K562 (cell line): ENCODE measurements at regions not wholly inside any gene's neighbourhood (a gene's known extent, or its start where the extent isn't known, plus 50 kb on each side); places are given as distances from the start of the nearest gene placed in this dataset.
A peak's percentile ranks its signal among the peaks of the same experiment; 100 is the strongest.

Source experiments
- ATAC-seq: fragments of 200-7000 bp; cut with Tn5 transposase; 3 replicates; pipeline ENCODE4 v1.9.1; 2020; ENCODE audit warnings: moderate library complexity
- BruUV-seq: library from RNA; stranded (reverse); fragments of 400-500 nt; replicated peaks from 2 replicates; lab custom pipeline; 2021; lab: Mats Ljungman, UMichigan
- CTCF ChIA-PET: fragments of 300-600 bp; formaldehyde crosslinking; extraction: SDS; loops from one replicate; lab custom pipeline; 2021; ENCODE audit warnings: low intra/inter-chr PET ratio; lab: Yijun Ruan, JAX
- POLR2A ChIA-PET: fragments of 300-600, 350-650 bp; sonication (Branson Sonifier 250); formaldehyde crosslinking; extraction: SDS; loops from one replicate; lab custom pipeline; 2021; ENCODE audit warnings: antibody characterized with exemption, inconsistent platforms; lab: Yijun Ruan, JAX
- DNase-seq, 4 experiments: peaks; one replicate each; pipeline versions ENCODE4 v3.0.0 to v3.0.0-alpha.2; 2011 to 2018; ENCODE audit warnings: low spot score in 3 of 4, mixed read lengths in 3 of 4; ENCODE audit errors: extremely low read depth in 1 of 4
- FAIRE-seq: peaks from 2 replicates; lab custom pipeline; 2011; peaks lifted over from hg19 to GRCh38; lab: Jason Lieb, UNC
- H2AFZ ChIP-seq: 2 replicates; pipeline ENCODE4 v1.6.0; 2011; ENCODE audit warnings: low read depth, low read length, control low read depth, inconsistent platforms
- H3K27ac ChIP-seq: fragments of 200-600 bp; 3 replicates; pipeline ENCODE4 v1.8.0; 2011; ENCODE audit warnings: low read depth, mild to moderate bottlenecking, control low read depth, inconsistent platforms, low read length, moderate library complexity, mixed read lengths; ENCODE audit errors: extremely low read depth
- H3K27me3 ChIP-seq, 2 experiments: fragments of 300-600 bp in 1 of 2; 2 replicates in 1 of 2; 3 replicates in 1 of 2; pipeline versions ENCODE4 v1.6.0 to v1.8.0; 2011; ENCODE audit warnings: inconsistent platforms in 2 of 2, low read length in 2 of 2, mild to moderate bottlenecking in 1 of 2, mixed read lengths in 1 of 2, moderate library complexity in 1 of 2; ENCODE audit not compliant: control insufficient read depth in 2 of 2, insufficient read depth in 2 of 2
- H3K36me3 ChIP-seq: fragments of 300-600 bp; 3 replicates; pipeline ENCODE4 v1.8.0; 2011; ENCODE audit warnings: mild to moderate bottlenecking, low read length, inconsistent platforms; ENCODE audit not compliant: control insufficient read depth, insufficient read depth
- H3K4me1 ChIP-seq, 2 experiments: fragments of 200-600 bp in 1 of 2; replicated peaks in 1 of 2; 2 replicates in 1 of 2; 3 replicates in 1 of 2; pipeline versions ENCODE4 v1.5.1 to v1.8.0; 2011; ENCODE audit warnings: inconsistent platforms in 2 of 2, low read length in 2 of 2, mild to moderate bottlenecking in 1 of 2, mixed read lengths in 1 of 2, moderate library complexity in 1 of 2; ENCODE audit not compliant: control insufficient read depth in 2 of 2, insufficient read depth in 2 of 2
- H3K4me2 ChIP-seq: 2 replicates; pipeline ENCODE4 v1.6.1; 2011; ENCODE audit warnings: low read length, control low read depth, inconsistent platforms, mixed read lengths; ENCODE audit not compliant: insufficient read depth
- H3K4me3 ChIP-seq: fragments of 200-600 bp; sonication (generic), shearing (Covaris generic); 2 replicates; pipeline ENCODE4 v1.5.1; 2016; ENCODE audit warnings: control low read depth, inconsistent platforms
- H3K79me2 ChIP-seq: fragments of 200-600 bp; 3 replicates; pipeline ENCODE4 v1.8.0; 2011; ENCODE audit warnings: low read length, inconsistent platforms; ENCODE audit not compliant: control insufficient read depth, insufficient read depth
- H3K9ac ChIP-seq, 2 experiments: 2 replicates each; pipeline versions ENCODE4 v1.6.0 to v1.6.1; 2011; ENCODE audit warnings: low read depth in 2 of 2, low read length in 2 of 2, control low read depth in 1 of 2, inconsistent platforms in 1 of 2, mild to moderate bottlenecking in 1 of 2, mixed read lengths in 1 of 2; ENCODE audit not compliant: insufficient read depth in 1 of 2
- H3K9me1 ChIP-seq: one replicate; pipeline ENCODE4 v1.6.0; 2011; ENCODE audit warnings: inconsistent platforms, mild to moderate bottlenecking, low read length, moderate library complexity; ENCODE audit not compliant: control insufficient read depth, insufficient read depth
- H3K9me3 ChIP-seq: replicated peaks from 2 replicates; pipeline ENCODE4 v1.5.1; 2011; ENCODE audit warnings: low read depth, low read length, inconsistent platforms; ENCODE audit not compliant: control insufficient read depth, insufficient read depth
- H4K20me1 ChIP-seq: replicated peaks from 2 replicates; pipeline ENCODE4 v1.6.1; 2011; ENCODE audit warnings: low read length, inconsistent platforms, mixed read lengths; ENCODE audit not compliant: control insufficient read depth, insufficient read depth
- CAMTA2 ChIP-seq: fragments of 250-450 bp; sonication (Bioruptor Pico); conservative IDR thresholded peaks from 2 replicates; pipeline ENCODE4 v1.5.1; 2022
- SAP30 ChIP-seq: fragments of 200-600 bp; sonication (generic); IDR thresholded peaks from 2 replicates; pipeline ENCODE4 v1.6.1; 2012; ENCODE audit warnings: borderline replicate concordance, low read depth, mild to moderate bottlenecking, moderate library complexity, low read length, control low read depth, inconsistent platforms; ENCODE audit not compliant: insufficient read depth, poor library complexity, severe bottlenecking
- SMARCE1 ChIP-seq: fragments of 450-650 bp; IDR thresholded peaks from 2 replicates; pipeline ENCODE4 v1.7.1; 2016; ENCODE audit warnings: mild to moderate bottlenecking
- TEAD1 ChIP-seq, 2 experiments: fragments of 450-650 bp in 1 of 2; sonication (generic) in 1 of 2; formaldehyde crosslinking; IDR thresholded peaks; 2 replicates each; pipeline versions ENCODE4 v1.4.0 to v1.8.0; 2020 to 2022; ENCODE audit warnings: mild to moderate bottlenecking in 2 of 2, missing genetic modification reagents in 1 of 2
- ZNF232 ChIP-seq: sonication (generic); formaldehyde crosslinking; IDR thresholded peaks from 2 replicates; pipeline ENCODE4 v1.8.0; 2022; ENCODE audit warnings: mild to moderate bottlenecking, missing genetic modification reagents
- ZSCAN29 ChIP-seq: fragments of 450-650 bp; IDR thresholded peaks from 2 replicates; pipeline ENCODE4 v1.6.1; 2017
- WGBS: fragments of 100-300 bp; shearing (Covaris generic); methylation state at CpG from one replicate; pipeline ENCODE4 v1.1.6; 2016; ENCODE audit warnings: low coverage, mixed read lengths; ENCODE audit not compliant: insufficient coverage; ENCODE audit errors: missing lambda C conversion rate; 5-methylcytosine and 5-hydroxymethylcytosine counted together
- in situ Hi-C: fragments of 300-500 bp; cut with MboI; formaldehyde crosslinking; loops from 4 replicates; pipeline ENCODE4 v1.15.0; 2018; ENCODE audit warnings: inconsistent platforms, mixed read lengths
- intact Hi-C: fragments of 100-400 bp; cut with micrococcal nuclease; formaldehyde crosslinking; loops from 2 replicates; pipeline ENCODE4 v1.14.2; 2022
- TF ChIP-seq, protein P1 (sequence below): sonication (generic); formaldehyde crosslinking; IDR thresholded peaks from 2 replicates; pipeline ENCODE4 v1.8.1; 2022; ENCODE audit warnings: missing genetic modification reagents
- TF ChIP-seq, protein P2 (sequence below): fragments of 450-650 bp; formaldehyde crosslinking; IDR thresholded peaks from 2 replicates; pipeline ENCODE4 v1.4.0; 2022; ENCODE audit warnings: mild to moderate bottlenecking, moderate library complexity
- TF ChIP-seq, protein P3 (sequence below): fragments of 450-650 bp; IDR thresholded peaks from 2 replicates; pipeline ENCODE4 v1.7.0; 2016; ENCODE audit warnings: borderline replicate concordance

DNA sequence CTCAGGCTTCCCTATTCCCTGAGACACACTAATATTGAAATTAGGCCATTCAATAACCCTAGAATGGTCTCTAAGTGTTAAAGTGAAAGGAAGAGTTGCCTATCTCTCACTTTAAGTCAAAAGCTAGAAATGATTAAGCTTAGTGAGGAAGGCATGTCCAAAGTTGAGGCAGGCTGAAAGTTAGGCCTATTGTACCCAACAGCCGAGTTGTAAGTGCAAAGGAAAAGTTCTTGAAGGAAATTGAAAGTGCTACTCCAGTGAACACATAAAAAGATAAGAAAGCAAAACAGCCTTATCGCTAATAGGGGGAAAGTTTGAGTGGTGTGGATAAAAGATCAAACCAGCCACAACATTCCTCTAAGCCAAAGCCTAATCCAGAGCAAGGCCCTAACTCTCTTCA, 117.9 kb upstream of the SPATA12 start:
- 0% methylated on average over 2 of the region's 2 CpGs for WGBS
- Histone ChIP-seq H3K79me2 (no peaks in the 10 kb centered on the region), H2AFZ (no peak overlapping the region), H3K27me3 (peaks cover 0 to 5% of the 10 kb centered on the region in 2 experiments; a peak in 2 of 5 replicates), H3K36me3 (no peaks in the 10 kb centered on the region), H3K9me1 (no peaks in the 10 kb centered on the region), H3K27ac (no peak overlapping the region), H3K4me1 (no peaks in the 10 kb centered on the region), H3K9me3 (no peaks in the 10 kb centered on the region), H3K4me3 (no peak overlapping the region), H3K4me2 (no peak overlapping the region), H3K9ac (no peak overlapping the region), H4K20me1 (no peaks in the 10 kb centered on the region)
- in situ Hi-C loops: no loop called here
- POLR2A ChIA-PET: interaction anchor here (1.1 kb wide), 1 partner anchor 12 kb away, joined by 3 read pairs; no protein-coding TSS in a partner anchor
- no TSS peak for BruUV-seq
- FAIRE-seq: no peak
- CTCF ChIA-PET: no interaction called here
- peak in 1 of 2 experiments; percentile 74; a peak in 2 of 4 replicates for TF ChIP-seq TEAD1 (CRISPR knock-in tag; IDR thresholded peaks at IDR 0.05)
- no peak for TF ChIP-seq ZNF232 (CRISPR knock-in tag)
- TF ChIP-seq, protein P1, sequence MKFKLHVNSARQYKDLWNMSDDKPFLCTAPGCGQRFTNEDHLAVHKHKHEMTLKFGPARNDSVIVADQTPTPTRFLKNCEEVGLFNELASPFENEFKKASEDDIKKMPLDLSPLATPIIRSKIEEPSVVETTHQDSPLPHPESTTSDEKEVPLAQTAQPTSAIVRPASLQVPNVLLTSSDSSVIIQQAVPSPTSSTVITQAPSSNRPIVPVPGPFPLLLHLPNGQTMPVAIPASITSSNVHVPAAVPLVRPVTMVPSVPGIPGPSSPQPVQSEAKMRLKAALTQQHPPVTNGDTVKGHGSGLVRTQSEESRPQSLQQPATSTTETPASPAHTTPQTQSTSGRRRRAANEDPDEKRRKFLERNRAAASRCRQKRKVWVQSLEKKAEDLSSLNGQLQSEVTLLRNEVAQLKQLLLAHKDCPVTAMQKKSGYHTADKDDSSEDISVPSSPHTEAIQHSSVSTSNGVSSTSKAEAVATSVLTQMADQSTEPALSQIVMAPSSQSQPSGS: no peak
- no peak for DNase-seq
- ATAC-seq: no peak
- intact Hi-C loops: no loop called here

DNA sequence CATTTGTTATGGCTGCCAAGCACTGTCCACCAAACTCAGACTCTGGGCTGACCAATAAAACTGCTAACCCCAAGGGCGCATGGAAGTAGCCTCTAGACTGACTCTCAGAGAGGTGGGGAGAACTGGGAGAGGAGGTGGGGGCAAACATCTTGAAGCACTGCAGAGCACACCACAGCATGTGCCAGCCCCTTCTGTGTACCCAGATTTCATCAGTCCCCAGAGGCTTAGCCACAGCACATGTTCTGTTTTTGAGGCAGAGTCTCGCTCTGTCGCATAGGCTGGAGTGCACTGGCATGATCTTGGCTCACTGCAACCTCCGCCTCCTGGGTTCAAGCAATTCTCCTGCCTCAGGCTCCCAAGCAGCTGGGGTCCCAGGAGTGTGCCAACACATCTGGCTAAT, 119.5 kb upstream of the SPATA12 start:
- Histone ChIP-seq H3K27ac (no peak overlapping the region), H2AFZ (no peak overlapping the region), H3K4me2 (no peak overlapping the region), H3K9me1 (no peaks in the 10 kb centered on the region), H4K20me1 (no peaks in the 10 kb centered on the region), H3K9ac (no peak overlapping the region), H3K36me3 (no peaks in the 10 kb centered on the region), H3K79me2 (no peaks in the 10 kb centered on the region), H3K4me3 (no peak overlapping the region), H3K4me1 (no peaks in the 10 kb centered on the region), H3K9me3 (no peaks in the 10 kb centered on the region), H3K27me3 (peaks cover 0 to 5% of the 10 kb centered on the region in 2 experiments; a peak in 2 of 5 replicates)
- intact Hi-C loops: no loop called here
- TF ChIP-seq ZSCAN29: no peak
- TF ChIP-seq, protein P2, sequence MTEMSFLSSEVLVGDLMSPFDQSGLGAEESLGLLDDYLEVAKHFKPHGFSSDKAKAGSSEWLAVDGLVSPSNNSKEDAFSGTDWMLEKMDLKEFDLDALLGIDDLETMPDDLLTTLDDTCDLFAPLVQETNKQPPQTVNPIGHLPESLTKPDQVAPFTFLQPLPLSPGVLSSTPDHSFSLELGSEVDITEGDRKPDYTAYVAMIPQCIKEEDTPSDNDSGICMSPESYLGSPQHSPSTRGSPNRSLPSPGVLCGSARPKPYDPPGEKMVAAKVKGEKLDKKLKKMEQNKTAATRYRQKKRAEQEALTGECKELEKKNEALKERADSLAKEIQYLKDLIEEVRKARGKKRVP (CRISPR knock-in tag): no peak
- TF ChIP-seq, protein P3, sequence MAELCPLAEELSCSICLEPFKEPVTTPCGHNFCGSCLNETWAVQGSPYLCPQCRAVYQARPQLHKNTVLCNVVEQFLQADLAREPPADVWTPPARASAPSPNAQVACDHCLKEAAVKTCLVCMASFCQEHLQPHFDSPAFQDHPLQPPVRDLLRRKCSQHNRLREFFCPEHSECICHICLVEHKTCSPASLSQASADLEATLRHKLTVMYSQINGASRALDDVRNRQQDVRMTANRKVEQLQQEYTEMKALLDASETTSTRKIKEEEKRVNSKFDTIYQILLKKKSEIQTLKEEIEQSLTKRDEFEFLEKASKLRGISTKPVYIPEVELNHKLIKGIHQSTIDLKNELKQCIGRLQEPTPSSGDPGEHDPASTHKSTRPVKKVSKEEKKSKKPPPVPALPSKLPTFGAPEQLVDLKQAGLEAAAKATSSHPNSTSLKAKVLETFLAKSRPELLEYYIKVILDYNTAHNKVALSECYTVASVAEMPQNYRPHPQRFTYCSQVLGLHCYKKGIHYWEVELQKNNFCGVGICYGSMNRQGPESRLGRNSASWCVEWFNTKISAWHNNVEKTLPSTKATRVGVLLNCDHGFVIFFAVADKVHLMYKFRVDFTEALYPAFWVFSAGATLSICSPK: no peak
- TF ChIP-seq SAP30: no peak
- no peak for TF ChIP-seq CAMTA2
- no peak for TF ChIP-seq SMARCE1
- 5% methylated on average over 4 of the region's 4 CpGs for WGBS
- FAIRE-seq (no peak), DNase-seq (no peak), ATAC-seq (no peak)
- in situ Hi-C loops: no loop called here
- BruUV-seq: no TSS peak
- CTCF ChIA-PET: no interaction called here
- POLR2A ChIA-PET: no interaction called here
